HK-2 (cell line): ENCODE measurements at regions not wholly inside any gene's neighbourhood (a gene's known extent, or its start where the extent isn't known, plus 50 kb on each side); places are given as distances from the start of the nearest gene placed in this dataset.
"Not testable (repeated sequence)": the region's sequence is repeated elsewhere in the genome, so short reads cannot be mapped to it uniquely, and the experiment has no call there.

Source experiments
- DNase-seq: peaks from one replicate; pipeline ENCODE4 v3.0.0-alpha.2; 2018; ENCODE audit not compliant: unreplicated experiment

DNA sequence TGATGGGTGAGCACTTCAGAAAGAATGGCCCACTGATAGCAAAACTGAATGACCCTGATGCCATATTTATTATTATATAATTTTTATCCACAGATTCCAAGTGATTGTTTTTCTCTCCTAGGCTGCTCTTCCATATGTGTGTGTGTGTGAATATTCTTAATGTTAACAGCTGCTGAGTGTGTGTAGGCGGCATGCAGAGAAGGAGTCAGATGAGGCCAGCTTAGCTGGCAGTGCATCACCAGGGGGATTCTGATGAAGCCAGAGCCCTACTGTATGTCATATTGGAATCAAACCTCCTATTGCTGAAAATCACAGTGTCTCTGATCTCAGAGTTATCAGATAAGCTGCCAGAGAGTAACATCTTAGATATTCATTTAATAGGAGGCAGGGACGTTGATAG is 177.1 kb downstream of the DMAC1 start:
- DNase-seq: no peak

DNA sequence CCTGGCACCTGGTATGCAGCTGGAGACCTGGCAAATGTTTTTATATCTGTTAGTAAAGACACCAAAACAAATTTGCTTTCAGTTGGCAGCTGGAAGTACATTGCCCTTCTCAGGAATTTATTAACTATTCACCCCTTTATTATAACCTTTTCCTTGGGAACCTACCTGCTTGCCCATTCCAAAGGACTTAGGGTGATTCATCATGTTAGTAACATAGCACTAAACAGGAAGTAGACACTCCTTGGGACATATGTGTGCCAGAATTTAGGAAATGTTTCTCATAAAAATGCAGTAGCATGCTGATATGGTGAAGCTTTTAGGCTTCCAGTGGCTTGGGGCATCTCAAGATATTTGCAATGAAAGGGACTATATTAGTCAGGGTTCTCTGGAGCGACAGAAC is 184.2 kb downstream of the DMAC1 start:
- no peak for DNase-seq

DNA sequence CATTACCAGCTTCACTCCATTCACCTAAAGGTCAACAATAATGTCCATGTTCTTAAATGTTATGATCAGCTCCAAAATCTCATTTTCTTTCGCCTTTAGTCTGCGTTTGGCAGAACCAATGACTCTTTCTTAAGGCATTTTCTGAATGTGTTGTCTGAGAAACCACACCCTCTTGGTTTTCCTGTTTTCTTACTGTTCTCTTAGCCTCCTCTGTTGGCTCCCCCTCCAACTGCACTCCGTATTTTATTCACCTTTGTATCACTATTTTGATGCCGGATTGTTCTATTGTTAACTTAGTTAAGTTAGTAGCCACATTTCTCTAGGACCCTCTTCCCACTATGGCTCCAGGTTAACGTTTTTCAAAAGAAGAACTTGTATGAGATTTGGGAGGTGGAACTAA is 185.6 kb downstream of the DMAC1 start:
- no peak for DNase-seq

DNA sequence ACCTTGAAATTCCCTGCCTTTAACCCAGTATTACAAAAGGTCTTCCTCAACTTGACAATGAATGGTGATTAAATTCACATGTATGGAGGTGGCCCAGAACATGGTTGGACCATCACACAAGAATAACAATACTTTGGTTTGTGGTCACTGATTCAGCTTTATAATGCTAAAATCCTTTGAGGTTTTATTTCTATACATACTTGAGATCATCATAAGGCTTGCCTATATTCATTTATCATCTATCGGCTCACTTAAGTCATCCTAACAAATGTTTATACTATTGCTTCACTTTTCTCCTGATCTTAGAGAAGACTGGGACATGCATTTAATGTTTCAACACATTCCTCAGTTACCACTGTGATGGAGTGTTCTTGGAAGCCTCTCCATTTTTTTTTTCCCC is 191.3 kb downstream of the DMAC1 start:
- no peak for DNase-seq

DNA sequence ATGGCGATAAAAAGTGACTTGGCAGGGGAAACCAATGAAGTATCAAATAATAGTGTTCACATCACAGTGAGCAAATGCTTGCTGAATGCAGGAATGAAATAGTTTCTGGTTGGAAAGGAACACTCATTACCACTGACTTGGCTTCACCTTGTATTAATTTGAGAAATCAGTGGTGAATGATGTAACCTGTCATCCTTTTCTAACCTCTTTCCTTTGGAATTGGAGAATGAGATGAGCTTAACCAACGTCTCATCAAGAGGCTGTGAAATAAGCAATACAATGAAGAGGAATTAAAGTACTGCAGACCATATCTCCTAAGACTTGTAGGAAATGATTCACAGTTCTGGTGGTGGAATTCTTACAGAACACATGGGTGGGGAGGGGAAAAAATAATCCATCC is 192.2 kb downstream of the DMAC1 start:
- DNase-seq: no peak

DNA sequence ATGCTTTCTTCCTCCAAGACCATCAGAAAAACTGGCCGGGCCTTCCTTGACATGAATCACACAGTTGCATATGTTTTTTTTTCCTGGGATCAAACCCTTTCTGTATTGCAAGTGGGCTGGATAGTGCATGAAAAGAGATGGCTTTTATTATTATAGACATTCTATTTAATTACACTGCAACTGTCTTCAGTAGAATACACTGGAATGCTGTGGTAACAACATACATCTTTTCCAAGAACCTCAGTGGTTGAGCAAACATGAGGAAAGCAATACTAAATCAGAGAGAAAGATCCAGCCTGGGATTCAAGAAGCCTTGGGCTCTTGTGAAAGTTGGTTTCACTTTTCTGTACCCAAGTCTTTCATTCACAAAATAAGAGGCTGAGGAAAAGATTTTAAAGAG is 193.0 kb downstream of the DMAC1 start:
- no peak for DNase-seq

DNA sequence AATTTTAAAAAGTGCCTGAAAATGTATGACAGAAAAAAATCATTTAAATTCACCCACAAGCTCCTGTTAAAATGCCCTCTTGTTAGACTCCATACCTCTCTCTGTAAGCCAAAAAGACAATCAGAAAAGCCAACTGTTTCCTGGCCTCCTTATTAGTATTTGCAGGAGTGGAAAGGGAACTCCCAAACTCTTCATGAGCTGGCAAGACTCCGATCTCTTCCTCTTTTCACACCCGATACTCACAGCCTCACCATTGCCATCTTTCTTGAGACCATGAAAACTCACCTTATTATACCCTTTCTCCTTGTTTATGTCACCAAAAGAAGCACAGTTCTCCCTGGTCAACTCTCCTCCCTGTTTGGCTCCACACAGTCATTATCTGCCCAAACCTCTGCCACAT is 197.8 kb downstream of the DMAC1 start:
- DNase-seq: no peak

DNA sequence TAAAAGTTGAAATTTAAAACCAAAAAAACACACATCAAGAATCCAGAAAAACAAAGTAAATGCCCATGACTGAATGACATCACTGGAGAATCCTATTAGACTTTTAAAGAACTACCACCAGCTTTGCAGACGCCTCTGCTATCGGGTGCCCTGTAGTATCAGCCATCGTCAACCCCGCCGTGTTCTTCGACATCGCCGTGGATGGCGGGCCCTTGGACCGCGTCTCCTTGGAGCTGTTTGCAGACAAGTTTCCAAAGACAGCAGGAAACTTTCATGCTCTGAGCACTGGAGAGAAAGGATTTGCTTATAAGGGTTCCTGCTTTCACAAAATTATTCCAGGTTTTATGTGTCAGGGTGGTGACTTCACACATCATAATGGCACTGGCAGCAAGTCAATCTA is 201.9 kb downstream of the DMAC1 start:
- no peak for DNase-seq

DNA sequence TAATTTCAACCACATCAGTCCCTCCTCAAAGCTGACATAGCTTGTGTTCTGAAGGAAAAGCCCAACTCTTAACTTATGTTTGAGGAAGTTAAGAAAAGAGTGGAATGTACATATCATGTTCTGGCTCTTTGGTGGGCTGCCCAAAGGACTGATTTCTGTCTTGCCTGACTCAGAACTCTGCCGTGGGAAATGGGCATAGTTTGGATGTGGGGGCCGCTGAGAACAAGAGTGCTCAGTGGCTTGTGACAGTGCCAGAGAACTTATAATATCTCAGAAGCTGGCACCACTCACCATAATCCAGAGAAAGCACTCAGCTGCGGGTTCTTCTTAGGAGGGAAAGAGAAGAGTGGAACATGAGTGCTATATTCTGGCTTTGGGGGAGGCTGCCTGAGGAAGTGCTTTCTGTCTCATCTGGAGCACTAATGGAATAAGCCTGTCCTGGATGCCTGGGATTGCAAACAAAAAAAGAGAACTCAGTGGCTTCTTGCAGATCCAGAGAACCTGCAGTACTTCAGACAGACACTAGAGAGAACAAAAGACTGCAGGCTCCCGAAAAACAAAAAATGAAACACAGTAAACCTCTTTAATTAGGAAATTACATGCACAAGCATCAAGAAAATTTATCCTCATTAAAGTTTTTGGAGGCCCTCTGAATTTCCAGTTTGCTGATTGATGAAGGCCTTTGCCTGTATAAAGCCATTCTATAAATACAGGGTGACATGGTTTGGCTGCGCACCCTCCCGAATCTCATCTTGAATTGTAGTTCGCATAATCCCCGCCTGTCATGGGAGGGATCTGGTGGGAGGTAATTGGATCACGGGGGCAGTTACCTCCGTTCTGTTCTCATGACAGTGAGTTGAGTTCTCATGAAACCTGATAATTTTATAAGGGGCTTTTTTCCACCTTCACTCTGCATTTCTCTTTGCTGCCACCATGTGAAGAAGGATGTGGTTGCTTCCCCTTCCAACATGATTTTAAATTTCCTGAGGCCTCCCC is 207.0 kb downstream of the DMAC1 start:
- no peak for DNase-seq

DNA sequence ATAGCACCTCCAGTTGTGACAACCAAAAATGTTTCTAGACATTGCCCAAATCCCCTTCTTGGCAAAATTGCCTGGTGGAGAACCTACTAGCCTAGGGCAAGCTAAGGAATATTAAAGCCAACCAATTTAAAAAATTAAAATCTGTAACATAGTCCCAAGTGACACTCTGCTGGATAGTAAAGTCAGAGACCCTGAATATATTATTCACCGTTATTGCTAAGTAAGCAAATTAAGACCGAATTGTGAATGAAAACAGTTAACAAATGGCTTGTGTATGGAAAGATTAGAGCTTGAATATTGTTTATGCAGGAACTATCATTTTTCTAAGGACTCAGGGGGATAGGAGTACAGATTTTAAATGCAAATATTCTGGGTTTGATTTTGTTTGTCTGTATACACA is 208.1 kb downstream of the DMAC1 start:
- DNase-seq: no peak

DNA sequence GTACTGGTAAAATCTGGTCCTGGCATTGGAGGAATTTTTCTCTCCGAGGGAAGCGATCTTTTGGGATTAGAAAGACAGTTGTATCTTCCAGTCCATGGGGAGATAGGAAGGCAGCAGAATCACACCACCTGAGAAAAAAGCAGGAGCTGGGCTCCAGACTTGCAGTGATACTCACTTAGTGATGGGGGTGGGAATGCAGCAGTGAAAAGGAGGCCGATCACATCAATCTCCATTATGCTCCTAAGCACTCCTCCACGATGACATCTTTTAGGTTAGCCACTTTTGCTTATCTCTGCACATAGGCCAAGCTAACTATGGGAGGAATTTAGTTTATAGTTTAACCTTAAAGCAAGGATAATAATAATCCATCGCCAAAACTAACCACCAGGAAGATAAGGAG is 219.0 kb downstream of the DMAC1 start:
- no peak for DNase-seq

DNA sequence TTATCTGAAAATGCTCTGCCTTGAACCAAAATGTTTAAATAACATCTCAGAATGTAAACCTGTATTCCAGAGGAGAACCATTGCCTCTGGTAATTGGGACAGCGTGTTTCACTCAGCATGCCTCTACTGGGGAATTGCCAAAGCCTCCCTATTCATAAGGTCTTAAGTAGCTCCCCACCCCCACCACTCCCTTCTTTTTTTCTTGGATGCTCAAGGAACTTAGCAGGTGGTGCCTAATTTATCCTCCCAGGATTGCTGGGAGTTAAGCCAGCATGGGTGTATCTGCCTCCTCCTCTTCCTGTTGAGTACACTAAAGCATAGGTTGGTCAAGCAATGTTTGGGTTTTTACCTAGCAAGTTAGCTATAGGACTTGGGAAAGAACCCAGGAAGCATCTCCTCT is 220.2 kb downstream of the DMAC1 start:
- DNase-seq: no peak

DNA sequence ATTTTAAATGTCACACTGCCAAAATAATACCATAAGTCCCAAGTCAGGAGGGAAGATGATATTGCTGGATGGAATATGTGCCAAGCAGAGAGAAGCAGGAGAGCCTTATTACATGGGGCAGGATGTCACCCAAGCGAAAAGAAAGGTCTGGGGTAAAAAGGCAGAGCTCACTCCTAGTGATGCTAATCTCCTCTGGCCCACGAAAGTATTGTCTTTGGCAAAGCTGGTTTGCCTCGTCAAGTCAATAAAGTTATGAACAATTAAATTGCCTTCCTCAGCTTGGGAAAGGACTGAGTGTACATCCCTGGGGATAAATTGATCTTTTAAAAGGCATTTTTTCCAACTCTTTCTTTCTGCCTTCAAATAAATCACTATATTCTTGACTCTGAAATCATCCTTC is 220.6 kb downstream of the DMAC1 start:
- no peak for DNase-seq

DNA sequence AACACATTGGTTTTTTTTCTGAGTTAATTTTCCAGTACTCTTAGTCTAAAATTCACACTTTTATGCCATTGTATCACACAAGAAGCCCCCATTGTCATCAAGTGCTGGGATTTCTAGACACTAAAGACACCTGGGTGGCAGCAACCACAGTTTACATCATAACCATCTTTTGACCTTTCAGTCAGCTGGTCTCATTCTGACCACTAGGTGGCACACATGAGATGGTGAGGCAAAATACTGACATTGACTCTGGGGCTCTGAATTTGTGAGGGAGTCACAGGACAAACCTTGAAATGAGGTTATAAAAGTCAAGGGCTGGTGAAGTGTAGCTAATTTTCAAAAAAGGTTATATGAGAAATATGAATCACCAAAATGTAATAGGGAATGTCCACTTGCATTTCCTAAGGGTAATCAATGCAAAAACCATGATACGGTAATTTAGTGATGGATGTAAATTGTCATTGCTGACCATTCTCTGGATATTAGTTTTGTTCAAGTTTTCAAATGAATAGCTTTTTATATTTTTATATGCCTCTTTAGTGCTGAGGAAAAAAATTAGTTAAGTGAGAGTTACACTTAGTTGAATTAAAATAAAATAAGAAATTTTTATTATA is 229.4 kb downstream of the DMAC1 start:
- DNase-seq: peak; percentile 34

DNA sequence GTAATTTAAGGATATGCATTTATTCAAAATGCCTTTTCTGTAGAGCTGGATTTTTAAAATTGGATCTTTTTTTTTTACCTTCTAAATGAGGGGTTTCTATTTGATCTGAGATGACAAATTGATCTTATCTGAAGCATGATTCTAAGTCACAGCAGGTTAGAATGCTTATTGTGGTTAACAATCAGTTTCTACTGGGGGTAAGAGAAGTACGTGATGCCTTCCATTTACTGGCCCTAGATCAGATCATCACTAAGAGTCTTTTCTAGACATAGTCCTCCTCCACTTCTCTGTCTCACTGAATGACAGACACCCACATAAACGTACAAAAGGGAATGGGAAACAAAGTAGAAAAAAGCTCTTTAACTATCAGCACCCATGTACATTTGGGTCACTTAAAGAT is 231.9 kb downstream of the DMAC1 start:
- DNase-seq: no peak

DNA sequence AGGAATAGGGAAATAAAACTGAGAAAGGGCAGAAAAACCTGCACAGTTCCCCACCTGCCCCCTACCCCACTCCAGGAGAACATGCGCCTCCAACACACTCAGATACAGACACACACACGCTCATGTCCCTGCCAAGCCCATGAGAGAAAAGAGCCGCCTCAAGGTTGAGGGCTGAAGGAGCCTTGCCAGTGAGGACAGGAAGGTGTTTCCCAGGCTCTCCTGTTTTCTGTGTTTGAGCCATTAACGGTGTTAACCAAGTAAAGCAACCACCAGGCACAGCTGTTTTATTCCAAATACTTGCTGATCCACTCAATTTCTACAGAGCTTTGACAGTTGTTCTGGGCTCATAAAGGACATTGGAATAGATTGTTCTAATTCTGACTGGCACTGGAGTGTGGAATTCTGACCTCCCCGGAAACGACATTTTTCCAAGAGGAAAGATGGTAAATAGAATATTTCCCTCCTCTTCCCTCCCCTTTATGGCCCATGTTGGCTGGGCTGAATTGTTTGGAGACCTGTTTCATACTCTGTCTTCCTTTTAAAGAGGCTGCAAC is 238.0 kb downstream of the DMAC1 start:
- DNase-seq: no peak

DNA sequence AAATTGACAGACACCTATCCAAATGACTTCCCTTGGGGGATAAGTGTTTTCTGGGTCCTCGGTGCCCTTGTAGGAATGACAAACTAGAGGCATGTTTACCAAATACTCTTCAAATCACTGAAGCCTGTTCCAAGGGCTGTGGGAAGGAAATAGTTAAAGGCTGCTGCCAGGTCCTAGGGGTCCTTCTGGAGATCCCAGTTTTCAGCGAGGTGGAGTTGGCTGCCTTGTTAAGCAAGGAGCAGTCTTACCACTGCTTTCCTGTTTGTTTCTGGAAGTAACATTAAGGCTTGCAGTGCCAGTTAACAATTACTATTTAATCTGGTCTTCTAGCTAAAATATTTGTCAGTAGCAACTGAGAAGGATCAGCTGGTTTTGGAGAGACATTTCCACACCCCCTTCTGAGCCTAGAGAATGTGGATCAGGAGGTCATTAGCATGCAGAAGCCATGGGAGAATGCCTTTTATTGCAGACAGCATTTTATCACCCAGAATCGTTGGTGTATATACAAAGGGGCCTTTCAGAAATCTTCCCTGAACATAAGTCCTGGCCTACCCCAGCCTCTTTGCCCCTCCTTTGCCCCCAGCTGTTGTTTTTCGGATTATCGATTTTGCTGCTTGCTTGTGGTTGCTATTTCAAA is 238.8 kb downstream of the DMAC1 start:
- no peak for DNase-seq

DNA sequence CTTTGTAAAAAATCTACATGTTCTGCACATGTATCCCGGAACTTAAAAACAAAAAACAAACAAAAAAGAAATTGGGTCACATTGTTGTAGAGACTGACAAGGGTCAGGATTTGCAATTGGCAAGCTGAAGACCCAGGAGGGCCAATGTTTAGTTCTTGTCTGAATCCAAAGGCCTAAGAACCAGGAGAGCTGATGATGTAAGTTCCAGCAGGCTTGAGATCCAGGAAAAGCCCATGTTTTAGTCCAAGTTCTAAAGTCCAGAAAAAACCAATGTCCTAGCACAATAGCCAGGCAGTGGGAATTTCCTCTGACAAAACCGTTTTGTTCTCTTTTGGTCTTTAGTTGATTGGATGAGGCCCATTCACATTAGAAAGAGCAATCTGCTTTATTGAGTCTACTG is 244.9 kb downstream of the DMAC1 start:
- no peak for DNase-seq

DNA sequence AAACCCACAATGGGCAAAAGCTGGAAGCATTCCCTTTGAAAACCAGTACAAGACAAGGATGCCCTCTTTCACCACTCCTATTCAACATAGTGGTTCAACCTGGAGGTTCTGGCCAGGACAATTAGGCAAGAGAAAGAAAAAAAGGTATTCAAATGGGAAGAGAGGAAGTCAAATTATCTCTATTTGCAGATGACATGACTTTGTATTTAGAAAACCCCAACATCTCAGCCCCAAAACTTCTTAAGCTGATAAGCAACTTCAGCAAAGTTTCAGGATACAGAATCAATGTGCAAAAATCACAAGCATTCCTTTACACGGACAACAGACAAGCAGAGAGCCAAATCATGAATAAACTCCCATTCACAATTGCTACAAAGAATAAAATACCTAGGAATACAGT is 246.9 kb downstream of the DMAC1 start:
- DNase-seq: not testable (repeated sequence)

DNA sequence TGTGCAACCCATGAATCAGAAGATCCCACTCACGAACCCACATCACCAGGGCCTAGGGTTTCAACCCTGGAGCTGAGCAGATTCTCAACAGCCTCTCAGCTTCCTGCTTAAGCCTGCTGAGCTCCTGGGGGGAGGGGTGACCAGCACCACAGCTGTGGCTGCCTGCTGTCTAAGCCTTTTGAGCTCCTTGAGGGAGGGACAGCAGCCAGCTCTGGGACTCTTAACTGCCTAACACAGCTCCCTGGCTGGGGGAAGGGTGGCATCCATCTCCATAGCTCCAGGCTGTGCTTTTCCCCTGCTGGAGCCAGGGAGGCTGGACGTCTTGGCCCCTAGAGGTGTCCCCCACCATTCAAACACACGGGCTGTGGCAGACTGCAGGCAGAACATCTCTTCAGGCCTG is 250.3 kb downstream of the DMAC1 start:
- no peak for DNase-seq

DNA sequence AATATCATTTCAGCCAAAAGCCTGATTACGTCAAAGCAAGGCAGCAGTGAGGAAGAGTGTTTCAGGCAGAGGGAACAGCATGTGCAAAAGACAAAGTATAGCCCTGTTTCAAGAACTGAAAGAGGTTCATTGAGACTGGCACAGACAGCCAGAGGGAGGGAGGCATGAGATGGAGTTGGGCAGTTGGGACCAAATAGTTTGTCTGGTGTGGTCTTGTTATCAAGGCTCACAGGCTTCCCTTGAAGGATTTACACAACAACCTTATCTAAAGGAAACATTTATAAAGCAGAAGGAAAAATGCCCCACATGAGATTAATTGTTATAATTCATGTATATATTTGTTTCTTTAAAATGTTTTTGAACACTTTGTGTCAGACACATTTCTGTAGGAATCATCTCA is 253.3 kb downstream of the DMAC1 start:
- DNase-seq: no peak

DNA sequence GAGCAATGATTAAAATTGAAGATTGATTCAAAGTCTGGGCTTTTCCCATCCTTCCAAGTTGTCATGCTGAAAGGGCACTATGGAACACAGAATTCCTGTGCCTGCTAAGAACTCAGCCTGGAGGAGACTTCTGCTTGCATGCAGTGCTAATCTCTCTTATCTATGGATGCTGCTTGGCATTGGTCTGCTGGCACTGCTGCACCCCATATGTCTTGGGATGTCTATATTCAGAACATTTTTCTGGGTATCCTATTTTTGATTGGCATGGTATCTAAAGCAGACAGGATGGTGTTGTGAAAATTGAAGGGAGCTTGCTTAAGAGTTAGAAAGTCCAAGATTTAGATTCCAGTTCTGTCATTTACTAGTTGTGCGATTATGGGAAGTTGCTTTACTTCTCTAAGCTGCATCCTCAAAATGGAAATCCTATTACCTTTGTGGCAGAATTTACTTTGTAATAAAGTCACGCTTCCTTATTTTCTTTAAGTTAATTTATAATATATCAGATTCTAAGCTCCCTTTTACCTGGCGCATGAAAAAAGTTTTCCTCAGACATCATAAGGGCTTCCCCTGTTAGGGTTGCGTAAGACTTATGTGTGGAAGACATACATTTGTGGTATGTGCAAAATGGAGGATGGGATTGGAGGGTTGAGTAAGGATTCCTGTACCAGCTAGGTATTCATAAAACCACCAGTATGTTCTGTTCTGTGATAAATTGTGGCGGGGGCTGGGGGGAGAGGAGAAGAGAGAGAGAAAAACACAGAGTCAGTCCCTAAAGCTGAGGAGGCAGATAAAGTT is 254.0 kb downstream of the DMAC1 start:
- DNase-seq: no peak
